ENCODE measurements at regions not wholly inside any gene's neighbourhood (a gene's known extent, or its start where the extent isn't known, plus 50 kb on each side); places are given as distances from the start of the nearest gene placed in this dataset.
A peak's percentile ranks its signal among the peaks of the same experiment; 100 is the strongest.

DNA sequence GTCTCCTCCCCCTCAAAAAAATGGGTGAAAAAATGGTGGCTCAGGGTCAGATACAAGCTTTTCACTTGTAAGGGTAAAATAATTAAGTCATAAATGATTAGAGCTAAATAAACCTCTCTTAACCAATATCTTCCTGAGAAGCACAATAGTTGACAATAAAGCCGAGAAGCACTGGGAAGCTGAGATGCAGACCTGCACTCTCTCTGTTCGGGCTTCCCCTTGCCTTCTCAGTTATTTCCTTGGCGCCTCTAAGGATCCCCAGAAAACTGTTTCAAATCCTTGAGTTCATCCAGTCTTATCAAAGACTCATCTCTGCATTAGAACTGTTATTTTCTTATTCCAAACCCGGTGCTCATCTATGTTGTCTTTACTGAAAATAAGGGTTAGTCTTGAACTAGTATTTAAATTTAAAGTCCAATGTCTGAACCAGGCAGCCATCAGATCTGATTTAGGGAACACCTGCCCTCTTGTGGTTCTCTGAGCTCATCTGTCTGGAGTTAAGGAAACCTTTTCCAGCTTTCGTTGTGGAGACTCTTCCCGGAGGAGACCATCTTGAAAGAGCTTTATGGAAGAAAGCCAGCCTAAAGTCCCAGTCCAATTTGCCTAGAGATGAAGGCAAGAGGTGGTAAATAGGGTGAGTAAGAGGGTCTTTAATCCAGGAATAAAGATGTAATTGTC lies 256.4 kb upstream of the MCTP2 start:
- no peak for TF ChIP-seq CTCF (IDR thresholded peaks at IDR 0.05)
- intact Hi-C loops (cut with DNase I, micrococcal nuclease), result no loop called here
- Histone ChIP-seq H3K4me3 (no peak overlapping the region), H3K4me1 (ENCODE audit: low read depth) (no peaks in the 10 kb centered on the region), H3K9me3 (no peaks in the 10 kb centered on the region), H3K36me3 (ENCODE audit: low read depth) (no peaks in the 10 kb centered on the region)
- DNase-seq (peak in 1 of 3 donors; percentile 35), ATAC-seq (peak; percentile 28)

DNA sequence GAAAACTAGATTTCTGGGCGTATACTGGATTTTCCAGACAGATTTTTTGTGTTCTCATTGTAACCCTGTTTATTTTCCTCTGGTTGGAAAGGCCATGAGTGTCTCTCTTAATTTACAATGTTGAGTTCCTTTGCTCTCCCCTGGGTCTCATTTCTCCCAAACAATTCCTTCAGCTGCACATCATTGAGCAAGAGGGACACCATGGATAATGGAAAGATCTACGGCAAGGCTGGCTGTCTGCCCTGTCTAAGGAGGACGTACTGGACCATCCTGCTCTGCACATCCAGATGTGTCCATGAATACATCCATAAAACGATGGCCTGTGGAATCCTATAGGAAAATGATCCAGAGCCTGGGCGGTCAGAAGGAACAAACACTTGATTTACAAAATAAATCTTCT lies 258.1 kb upstream of the MCTP2 start:
- Histone ChIP-seq H3K9me3 (no peaks in the 10 kb centered on the region), H3K4me1 (ENCODE audit: low read depth) (no peaks in the 10 kb centered on the region), H3K4me3 (no peak overlapping the region), H3K36me3 (ENCODE audit: low read depth) (no peaks in the 10 kb centered on the region)
- DNase-seq (peak in 1 of 3 donors; percentile 25), ATAC-seq (no peak)
- no peak for TF ChIP-seq CTCF (IDR thresholded peaks at IDR 0.05)
- intact Hi-C loops (cut with DNase I, micrococcal nuclease), result no loop called here

DNA sequence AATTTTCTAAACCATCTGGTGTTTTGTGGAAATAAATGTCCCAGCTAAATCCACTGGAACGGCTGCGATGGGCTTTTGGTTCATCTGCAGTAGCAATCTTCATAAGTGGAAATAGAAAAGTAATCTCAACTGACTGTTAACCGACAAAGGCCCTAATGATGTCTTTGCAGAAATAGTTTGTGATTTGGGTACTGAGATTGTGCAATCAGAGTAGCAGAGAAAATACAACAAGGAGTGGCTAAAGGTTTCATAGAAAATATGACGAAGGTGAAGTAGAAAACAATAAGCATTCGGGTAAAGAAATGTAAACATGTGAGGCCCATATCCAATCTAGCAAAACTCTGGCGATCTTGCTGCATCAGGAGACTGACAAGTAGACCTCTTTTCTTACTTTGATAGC lies 262.6 kb upstream of the MCTP2 start:
- no peak overlapping the region for H3K4me3 ChIP-seq
- DNase-seq (no peak), ATAC-seq (no peak)
- H3K36me3 ChIP-seq (ENCODE audit: low read depth), result no peaks in the 10 kb centered on the region
- no peaks in the 10 kb centered on the region for H3K9me3 ChIP-seq
- no peak for TF ChIP-seq CTCF (IDR thresholded peaks at IDR 0.05)
- no peaks in the 10 kb centered on the region for H3K4me1 ChIP-seq (ENCODE audit: low read depth)
- intact Hi-C loops (cut with DNase I, micrococcal nuclease), result no loop called here

GRCh38 chr15:93965304-93965908 lies 266.0 kb upstream of the MCTP2 start:
- no peak for DNase-seq
- no peak for ATAC-seq
- no peak overlapping the region for H3K4me3 ChIP-seq

DNA sequence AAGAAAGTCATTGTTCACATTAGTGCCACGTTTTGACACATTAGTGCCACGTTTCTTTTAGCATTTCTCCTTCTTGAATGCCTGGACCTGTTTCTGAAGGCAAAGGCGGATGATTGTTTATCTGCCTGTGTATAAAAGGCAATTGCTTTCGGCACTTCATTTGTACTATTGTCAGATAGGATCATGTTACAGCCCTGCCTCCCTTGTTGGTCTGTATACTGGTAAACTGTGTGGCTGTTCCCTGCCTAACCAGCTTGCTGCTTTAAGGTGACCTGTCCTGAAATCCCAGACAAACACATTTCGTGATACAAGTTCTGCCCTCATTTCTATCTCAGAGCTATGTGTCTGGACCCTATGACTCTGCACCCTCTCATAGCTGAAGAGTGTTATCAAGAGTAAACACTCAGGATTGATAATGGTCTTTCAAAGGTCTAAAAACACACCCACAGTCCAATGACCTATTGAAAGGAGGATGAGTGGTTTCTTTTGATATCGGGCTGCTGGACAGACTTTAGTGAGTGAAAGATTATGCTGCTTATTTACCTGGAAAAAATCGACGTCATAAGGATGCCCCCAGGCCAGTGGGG lies 276.3 kb upstream of the MCTP2 start:
- DNase-seq (no peak), ATAC-seq (no peak)
- Histone ChIP-seq H3K4me3 (no peak overlapping the region), H3K9me3 (no peaks in the 10 kb centered on the region), H3K36me3 (ENCODE audit: low read depth) (no peaks in the 10 kb centered on the region), H3K4me1 (ENCODE audit: low read depth) (no peaks in the 10 kb centered on the region)
- TF ChIP-seq CTCF (IDR thresholded peaks at IDR 0.05), result no peak
- intact Hi-C loops (cut with DNase I, micrococcal nuclease), result no loop called here

More at GRCh38 chr15:93965304-93965908, 266.0 kb upstream of the MCTP2 start:
- Histone ChIP-seq H3K9me3 (no peaks in the 10 kb centered on the region), H3K36me3 (ENCODE audit: low read depth) (no peaks in the 10 kb centered on the region), H3K4me1 (ENCODE audit: low read depth) (no peaks in the 10 kb centered on the region)
- TF ChIP-seq CTCF (IDR thresholded peaks at IDR 0.05), result no peak
- intact Hi-C loops (cut with DNase I, micrococcal nuclease), result no loop called here

All from mucosa of descending colon (tissue), 3 donors.